CD4-positive, alpha-beta T cell (primary cell): ENCODE measurements at regions not wholly inside any gene's neighbourhood (a gene's known extent, or its start where the extent isn't known, plus 50 kb on each side); places are given as distances from the start of the nearest gene placed in this dataset.

ENCODE experiments used
- ATAC-seq: fragments of 200-7000 bp; cut with Tn5 transposase; one replicate; pipeline ENCODE4 v1.10.0; 2022; ENCODE audit warnings: mild to moderate bottlenecking; ENCODE audit not compliant: poor library complexity
- CTCF ChIA-PET: fragments of 350-600 bp; sonication (Branson Sonifier 250); formaldehyde crosslinking; loops from one replicate; lab custom pipeline; 2021; ENCODE audit warnings: antibody characterized with exemption, inconsistent platforms; lab: Charles Lee
- POLR2A ChIA-PET: fragments of 350-600 bp; sonication (Branson Sonifier 250); formaldehyde crosslinking; loops from one replicate; lab custom pipeline; 2021; ENCODE audit warnings: antibody characterized with exemption, inconsistent platforms; lab: Charles Lee
- DNase-seq, 14 experiments: peaks; one replicate each; pipeline ENCODE4 v3.0.0-alpha.2; 2013 to 2020; ENCODE audit warnings: mixed read lengths in 2 of 14
- H3K27ac ChIP-seq, 2 donors: one replicate each; pipeline versions ENCODE4 v1.5.1 to v1.7.0; 2013; ENCODE audit warnings: low read length in 2 of 2, low read depth in 1 of 2, mild to moderate bottlenecking in 1 of 2
- H3K27me3 ChIP-seq, 2 experiments: 1 replicate in 1 of 2; 2 replicates in 1 of 2; pipeline versions ENCODE4 v1.6.1 to v1.7.0; 2013; ENCODE audit warnings: low read length in 2 of 2, control low read depth in 1 of 2, mild to moderate bottlenecking in 1 of 2, moderate library complexity in 1 of 2; ENCODE audit not compliant: insufficient read depth in 2 of 2, control insufficient read depth in 1 of 2
- H3K36me3 ChIP-seq: one replicate; pipeline ENCODE4 v1.6.1; 2013; ENCODE audit warnings: low read length, control low read depth; ENCODE audit not compliant: insufficient read depth
- H3K4me1 ChIP-seq: one replicate; pipeline ENCODE4 v1.6.1; 2013; ENCODE audit warnings: low read length, control low read depth; ENCODE audit not compliant: insufficient read depth
- H3K4me3 ChIP-seq: one replicate; pipeline ENCODE4 v1.5.1; 2013; ENCODE audit warnings: mild to moderate bottlenecking, low read length, moderate library complexity
- H3K9me3 ChIP-seq, 2 experiments: 1 replicate in 1 of 2; 2 replicates in 1 of 2; pipeline versions ENCODE4 v1.6.1 to v1.7.0; 2013; ENCODE audit warnings: low read length in 2 of 2, mild to moderate bottlenecking in 2 of 2, control low read depth in 1 of 2, moderate library complexity in 1 of 2; ENCODE audit not compliant: control insufficient read depth in 1 of 2, insufficient read depth in 1 of 2
- H3K27ac Mint-ChIP-seq: one replicate; pipeline ENCODE4 v1.8.0; 2020; ENCODE audit warnings: mixed read lengths
- H3K27me3 Mint-ChIP-seq: one replicate; pipeline ENCODE4 v1.8.0; 2021; ENCODE audit warnings: mixed read lengths
- H3K36me3 Mint-ChIP-seq: one replicate; pipeline ENCODE4 v1.8.0; 2021; ENCODE audit warnings: low read depth, mixed read lengths
- H3K4me1 Mint-ChIP-seq: one replicate; pipeline ENCODE4 v1.8.0; 2021; ENCODE audit warnings: low read depth, mixed read lengths
- H3K4me3 Mint-ChIP-seq: one replicate; pipeline ENCODE4 v1.8.0; 2020; ENCODE audit warnings: mild to moderate bottlenecking, mixed read lengths
- H3K9me3 Mint-ChIP-seq: one replicate; pipeline ENCODE4 v1.8.0; 2020; ENCODE audit warnings: mixed read lengths
- intact Hi-C, 2 experiments: fragments of 100-400 bp; cut with DNase I in 1 of 2; cut with micrococcal nuclease in 1 of 2; formaldehyde crosslinking; loops; one replicate each; pipeline versions ENCODE4 v1.15.1 to v1.9.0; 2023 to 2025; cut with DNase I, micrococcal nuclease
- TF ChIP-seq, protein P1 (sequence below): fragments of 200-600 bp; IDR thresholded peaks from one replicate; pipeline ENCODE4 v1.8.0; 2022; ENCODE audit warnings: antibody characterized with exemption, mild to moderate bottlenecking

DNA sequence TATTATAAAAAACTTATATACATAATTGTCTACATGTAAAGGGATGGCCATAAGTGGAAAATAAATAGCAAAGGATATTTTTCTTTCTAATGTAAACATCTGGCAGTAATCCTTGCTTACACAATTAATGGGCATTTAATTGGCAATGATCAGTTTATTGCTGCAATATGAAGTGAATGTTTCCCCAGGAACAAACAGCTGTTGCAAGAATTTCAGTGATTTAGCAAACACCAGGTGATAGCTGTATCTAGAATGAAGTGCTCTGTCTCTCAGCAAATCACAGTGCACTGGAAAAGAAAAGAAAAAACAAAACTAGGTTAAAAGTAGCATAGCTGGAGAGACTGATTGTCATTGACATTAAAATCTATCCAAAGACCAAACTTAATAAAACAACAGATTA lies 594.5 kb upstream of the ARRDC3 start:
- POLR2A ChIA-PET, result no interaction called here
- peaks cover 0 to 6% of the 10 kb centered on the region in 2 experiments for H3K9me3 ChIP-seq
- ATAC-seq, result no peak

DNA sequence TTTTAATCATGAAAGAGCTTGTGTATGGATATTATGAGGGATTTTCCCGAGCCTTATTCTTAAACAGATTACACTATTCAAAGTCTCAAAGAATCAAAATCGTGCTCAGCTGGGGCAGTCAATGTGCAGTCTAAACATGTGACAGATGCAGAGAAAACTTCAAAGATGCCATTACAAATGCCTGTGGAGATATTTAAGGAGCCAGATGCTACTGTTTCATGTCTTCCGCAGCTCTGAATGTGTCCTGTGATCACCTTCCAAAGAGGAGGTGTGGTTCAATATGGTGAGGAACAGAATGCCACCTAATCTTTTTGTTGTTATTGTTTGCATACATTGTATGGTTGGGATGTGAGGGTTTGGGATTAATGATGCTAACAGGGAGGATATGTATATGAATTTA lies 593.3 kb upstream of the ARRDC3 start:
- DNase-seq (no peak), ATAC-seq (no peak)
- intact Hi-C loops, result no loop called here
- Histone ChIP-seq H3K4me3 (no peak overlapping the region), H3K27me3 (no peaks in the 10 kb centered on the region), H3K4me1 (no peaks in the 10 kb centered on the region), H3K27ac (no peak overlapping the region), H3K36me3 (no peaks in the 10 kb centered on the region), H3K9me3 (peaks cover 0 to 6% of the 10 kb centered on the region in 2 experiments)
- Mint-ChIP-seq H3K36me3 (no peaks in the 10 kb centered on the region), H3K27me3 (no peaks in the 10 kb centered on the region), H3K27ac (no peak overlapping the region), H3K4me1 (no peaks in the 10 kb centered on the region), H3K4me3 (no peak overlapping the region), H3K9me3 (no peaks in the 10 kb centered on the region)
- ChIA-PET POLR2A (no interaction called here), CTCF (no interaction called here)
- TF ChIP-seq, protein P1, sequence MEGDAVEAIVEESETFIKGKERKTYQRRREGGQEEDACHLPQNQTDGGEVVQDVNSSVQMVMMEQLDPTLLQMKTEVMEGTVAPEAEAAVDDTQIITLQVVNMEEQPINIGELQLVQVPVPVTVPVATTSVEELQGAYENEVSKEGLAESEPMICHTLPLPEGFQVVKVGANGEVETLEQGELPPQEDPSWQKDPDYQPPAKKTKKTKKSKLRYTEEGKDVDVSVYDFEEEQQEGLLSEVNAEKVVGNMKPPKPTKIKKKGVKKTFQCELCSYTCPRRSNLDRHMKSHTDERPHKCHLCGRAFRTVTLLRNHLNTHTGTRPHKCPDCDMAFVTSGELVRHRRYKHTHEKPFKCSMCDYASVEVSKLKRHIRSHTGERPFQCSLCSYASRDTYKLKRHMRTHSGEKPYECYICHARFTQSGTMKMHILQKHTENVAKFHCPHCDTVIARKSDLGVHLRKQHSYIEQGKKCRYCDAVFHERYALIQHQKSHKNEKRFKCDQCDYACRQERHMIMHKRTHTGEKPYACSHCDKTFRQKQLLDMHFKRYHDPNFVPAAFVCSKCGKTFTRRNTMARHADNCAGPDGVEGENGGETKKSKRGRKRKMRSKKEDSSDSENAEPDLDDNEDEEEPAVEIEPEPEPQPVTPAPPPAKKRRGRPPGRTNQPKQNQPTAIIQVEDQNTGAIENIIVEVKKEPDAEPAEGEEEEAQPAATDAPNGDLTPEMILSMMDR, result no peak

More for the DNA sequence above, 594.5 kb upstream of the ARRDC3 start:
- TF ChIP-seq, protein P1, result no peak
- Histone ChIP-seq H3K27ac (no peak overlapping the region), H3K36me3 (no peaks in the 10 kb centered on the region), H3K4me3 (no peak overlapping the region), H3K27me3 (no peaks in the 10 kb centered on the region), H3K4me1 (no peaks in the 10 kb centered on the region)
- no peaks in the 10 kb centered on the region for H3K36me3 Mint-ChIP-seq
- H3K4me1 Mint-ChIP-seq, result no peaks in the 10 kb centered on the region
- H3K9me3 Mint-ChIP-seq, result no peaks in the 10 kb centered on the region
- no peak for DNase-seq
- CTCF ChIA-PET, result no interaction called here
- H3K4me3 Mint-ChIP-seq, result no peak overlapping the region
- intact Hi-C loops, result no loop called here
- H3K27me3 Mint-ChIP-seq, result no peaks in the 10 kb centered on the region
- H3K27ac Mint-ChIP-seq, result no peak overlapping the region

DNA sequence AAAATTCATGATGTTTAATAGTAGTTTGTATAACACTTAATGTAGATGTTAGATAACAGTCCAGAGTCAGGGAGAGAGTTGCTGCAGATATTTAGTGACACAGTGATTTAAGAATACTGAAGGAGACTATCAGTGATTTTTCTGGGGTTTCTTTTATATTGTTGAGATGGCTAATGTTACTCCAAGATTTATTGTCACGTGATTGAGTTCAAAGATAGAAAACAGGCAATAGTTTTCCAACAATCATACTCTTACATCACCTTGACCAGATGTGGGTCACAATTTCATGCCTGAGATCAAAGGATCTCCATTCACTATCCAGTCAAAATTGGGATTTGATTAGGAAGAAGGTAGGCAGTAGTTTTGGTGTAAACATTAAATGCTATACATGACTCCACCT lies 580.0 kb upstream of the ARRDC3 start:
- H3K36me3 ChIP-seq, result no peaks in the 10 kb centered on the region
- POLR2A ChIA-PET, result no interaction called here

More for the DNA sequence above, 580.0 kb upstream of the ARRDC3 start:
- DNase-seq (no peak), ATAC-seq (no peak)
- Histone ChIP-seq H3K27me3 (no peaks in the 10 kb centered on the region), H3K9me3 (peaks cover 0 to 4% of the 10 kb centered on the region in 2 experiments), H3K27ac (no peak overlapping the region), H3K4me3 (no peak overlapping the region), H3K4me1 (no peaks in the 10 kb centered on the region)
- no peaks in the 10 kb centered on the region for H3K27me3 Mint-ChIP-seq
- TF ChIP-seq, protein P1, result no peak
- no peaks in the 10 kb centered on the region for H3K36me3 Mint-ChIP-seq
- no peak overlapping the region for H3K27ac Mint-ChIP-seq
- H3K9me3 Mint-ChIP-seq, result no peaks in the 10 kb centered on the region
- intact Hi-C loops, result no loop called here
- no peak overlapping the region for H3K4me3 Mint-ChIP-seq
- H3K4me1 Mint-ChIP-seq, result no peaks in the 10 kb centered on the region
- CTCF ChIA-PET, result no interaction called here
